ENCODE measurements at regions not wholly inside any gene's neighbourhood (a gene's known extent, or its start where the extent isn't known, plus 50 kb on each side); places are given as distances from the start of the nearest gene placed in this dataset.

DNA sequence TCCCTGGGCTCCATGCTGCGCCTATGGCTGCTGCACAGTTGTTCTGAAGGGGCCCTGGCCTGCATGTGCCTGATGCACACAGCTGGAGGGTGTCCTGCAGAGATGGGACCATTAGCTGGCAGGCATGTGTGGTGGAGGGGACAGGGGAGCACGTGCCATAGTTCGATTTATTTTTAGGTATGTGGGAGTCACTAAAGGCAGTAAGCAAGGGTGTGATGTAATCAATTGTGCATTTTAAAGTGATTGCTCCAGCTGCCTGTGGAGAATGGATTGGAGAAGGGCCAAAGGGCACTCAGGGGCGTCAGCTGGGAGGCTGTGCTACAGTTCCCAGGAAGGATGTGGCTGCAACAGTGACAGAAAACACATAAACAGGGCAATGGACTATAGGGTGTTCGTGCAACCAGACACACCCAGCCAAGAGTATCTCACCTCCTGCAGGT lies 205.1 kb downstream of the ARL4C start:
- DNase-seq = peak; percentile 51 to 76
- H3K27me3 Mint-ChIP-seq (ENCODE audit: low read depth in 2 of 2) = no peaks in the 10 kb centered on the region
- Histone ChIP-seq H3K36me3 (ENCODE audit: control insufficient read depth, insufficient read depth, low read length) (no peaks in the 10 kb centered on the region), H3K4me1 (ENCODE audit: control insufficient read depth, insufficient read depth, low read length) (peaks cover 82% of the 10 kb centered on the region), H3K4me3 (ENCODE audit: low read length) (no peak overlapping the region), H3K27ac (ENCODE audit: low read length) (peak overlapping the region; percentile 99), H3K9me3 (ENCODE audit: control insufficient read depth, insufficient read depth, low read length) (no peaks in the 10 kb centered on the region), H3K27me3 (ENCODE audit: control insufficient read depth, insufficient read depth, low read length) (no peaks in the 10 kb centered on the region)
- no peaks in the 10 kb centered on the region for H3K9me3 Mint-ChIP-seq
- intact Hi-C loops (cut with micrococcal nuclease) = loop anchor here (1.0 to 5.0 kb wide), 9 partner anchors 17 to 259 kb away; no protein-coding TSS in a partner anchor
- peak overlapping the region; percentile 74 for H3K4me3 Mint-ChIP-seq
- TF ChIP-seq, protein P1, sequence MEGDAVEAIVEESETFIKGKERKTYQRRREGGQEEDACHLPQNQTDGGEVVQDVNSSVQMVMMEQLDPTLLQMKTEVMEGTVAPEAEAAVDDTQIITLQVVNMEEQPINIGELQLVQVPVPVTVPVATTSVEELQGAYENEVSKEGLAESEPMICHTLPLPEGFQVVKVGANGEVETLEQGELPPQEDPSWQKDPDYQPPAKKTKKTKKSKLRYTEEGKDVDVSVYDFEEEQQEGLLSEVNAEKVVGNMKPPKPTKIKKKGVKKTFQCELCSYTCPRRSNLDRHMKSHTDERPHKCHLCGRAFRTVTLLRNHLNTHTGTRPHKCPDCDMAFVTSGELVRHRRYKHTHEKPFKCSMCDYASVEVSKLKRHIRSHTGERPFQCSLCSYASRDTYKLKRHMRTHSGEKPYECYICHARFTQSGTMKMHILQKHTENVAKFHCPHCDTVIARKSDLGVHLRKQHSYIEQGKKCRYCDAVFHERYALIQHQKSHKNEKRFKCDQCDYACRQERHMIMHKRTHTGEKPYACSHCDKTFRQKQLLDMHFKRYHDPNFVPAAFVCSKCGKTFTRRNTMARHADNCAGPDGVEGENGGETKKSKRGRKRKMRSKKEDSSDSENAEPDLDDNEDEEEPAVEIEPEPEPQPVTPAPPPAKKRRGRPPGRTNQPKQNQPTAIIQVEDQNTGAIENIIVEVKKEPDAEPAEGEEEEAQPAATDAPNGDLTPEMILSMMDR (IDR thresholded peaks at IDR 0.05) = no peak
- peak overlapping the region; percentile 97 to 98 for H3K27ac Mint-ChIP-seq
- H3K4me1 Mint-ChIP-seq = peaks cover 80 to 89% of the 10 kb centered on the region in 2 donors
- no peaks in the 10 kb centered on the region for H3K36me3 Mint-ChIP-seq
- WGBS (ENCODE audit: insufficient coverage) = 22% methylated on average over 5 of the region's 5 CpGs
- peak; percentile 1 to 16 (median 12) for ATAC-seq

DNA sequence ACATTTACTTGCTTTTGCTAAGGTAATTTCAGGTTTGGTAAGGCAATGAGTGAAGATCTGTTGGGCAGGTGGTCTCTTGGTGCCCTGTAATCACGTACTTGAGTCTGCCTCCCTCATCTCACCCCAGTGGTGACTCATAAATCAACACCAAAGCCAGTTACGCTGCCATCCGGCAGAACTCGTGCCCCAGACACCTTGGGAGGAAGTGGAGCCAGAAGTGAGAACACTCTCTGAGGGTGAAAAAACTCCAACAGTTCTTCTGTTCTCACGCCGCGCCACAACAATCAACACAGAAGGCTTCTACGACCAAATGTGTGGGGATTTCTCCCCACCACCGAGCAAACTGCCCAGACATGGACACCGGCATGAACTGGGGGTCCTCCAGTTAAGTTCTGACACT lies 206.2 kb downstream of the ARL4C start:
- Mint-ChIP-seq H3K27ac (peak overlapping the region; percentile 97 to 98), H3K27me3 (ENCODE audit: low read depth in 2 of 2) (no peaks in the 10 kb centered on the region), H3K36me3 (no peaks in the 10 kb centered on the region), H3K9me3 (no peaks in the 10 kb centered on the region), H3K4me1 (peaks cover 75 to 85% of the 10 kb centered on the region in 2 donors), H3K4me3 (peak overlapping the region; percentile 85)
- DNase-seq = peak; percentile 79 to 96
- TF ChIP-seq, protein P1 (IDR thresholded peaks at IDR 0.05) = no peak
- peak; percentile 62 to 89 (median 84) for ATAC-seq
- WGBS (ENCODE audit: insufficient coverage) = 2% methylated on average over 9 of the region's 10 CpGs
- Histone ChIP-seq H3K27ac (ENCODE audit: low read length) (peak overlapping the region; percentile 99), H3K36me3 (ENCODE audit: control insufficient read depth, insufficient read depth, low read length) (no peaks in the 10 kb centered on the region), H3K4me3 (ENCODE audit: low read length) (no peak overlapping the region), H3K9me3 (ENCODE audit: control insufficient read depth, insufficient read depth, low read length) (no peaks in the 10 kb centered on the region), H3K27me3 (ENCODE audit: control insufficient read depth, insufficient read depth, low read length) (no peaks in the 10 kb centered on the region), H3K4me1 (ENCODE audit: control insufficient read depth, insufficient read depth, low read length) (peaks cover 72% of the 10 kb centered on the region)
- intact Hi-C loops (cut with micrococcal nuclease) = loop anchor here (1.0 to 5.0 kb wide), 7 partner anchors 12 to 300 kb away; no protein-coding TSS in a partner anchor

DNA sequence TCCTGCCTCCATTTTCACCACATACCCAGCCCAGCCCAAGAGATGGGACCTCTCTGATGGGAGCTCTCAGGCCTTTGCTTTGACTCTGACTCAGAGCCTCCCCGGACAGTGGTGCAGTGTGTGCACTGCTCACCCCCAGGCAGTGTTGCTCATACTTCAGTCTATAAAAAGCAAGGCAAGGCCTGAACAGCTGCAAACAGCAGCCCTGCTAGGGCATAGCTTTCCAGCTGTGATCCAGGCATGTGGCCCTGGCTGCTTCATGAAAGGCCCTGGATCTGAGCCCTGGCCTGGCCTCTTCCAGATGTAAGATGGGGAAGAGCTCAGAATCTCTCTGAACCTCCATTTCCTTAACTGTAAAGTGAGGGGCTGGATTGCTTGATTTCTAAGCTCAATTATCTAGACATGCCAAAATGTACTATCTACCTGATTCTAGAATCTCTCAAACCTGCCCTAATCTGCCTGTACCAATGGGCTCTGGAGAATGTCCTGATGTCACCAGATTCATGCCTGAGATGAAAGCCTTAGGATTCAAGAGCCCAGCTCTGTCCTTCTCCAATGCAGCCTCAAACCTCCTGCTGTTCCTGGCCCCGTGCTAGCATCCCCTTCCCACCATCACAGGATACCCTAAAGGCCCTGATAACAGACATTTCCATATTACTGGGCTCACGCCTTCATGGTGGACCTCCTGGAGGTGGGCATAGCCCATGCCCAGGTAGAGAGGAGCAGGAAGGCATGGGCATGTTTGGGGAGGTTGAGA lies 206.9 kb downstream of the ARL4C start:
- H3K27ac Mint-ChIP-seq = peak overlapping the region; percentile 97 to 98
- Histone ChIP-seq H3K4me3 (ENCODE audit: low read length) (no peak overlapping the region), H3K27ac (ENCODE audit: low read length) (peak overlapping the region; percentile 99), H3K36me3 (ENCODE audit: control insufficient read depth, insufficient read depth, low read length) (no peaks in the 10 kb centered on the region), H3K9me3 (ENCODE audit: control insufficient read depth, insufficient read depth, low read length) (no peaks in the 10 kb centered on the region), H3K27me3 (ENCODE audit: control insufficient read depth, insufficient read depth, low read length) (no peaks in the 10 kb centered on the region), H3K4me1 (ENCODE audit: control insufficient read depth, insufficient read depth, low read length) (peaks cover 69% of the 10 kb centered on the region)
- no peaks in the 10 kb centered on the region for H3K36me3 Mint-ChIP-seq
- 66% methylated on average over 3 of the region's 3 CpGs for WGBS (ENCODE audit: insufficient coverage)
- TF ChIP-seq, protein P1 (IDR thresholded peaks at IDR 0.05) = no peak
- peaks cover 68 to 78% of the 10 kb centered on the region in 2 donors for H3K4me1 Mint-ChIP-seq
- DNase-seq (peak; percentile 43 to 56), ATAC-seq (peak in 1 of 3 donors; percentile 14)
- intact Hi-C loops (cut with micrococcal nuclease) = loop anchor here (1.0 to 5.0 kb wide), 8 partner anchors 12 to 313 kb away; no protein-coding TSS in a partner anchor
- peak overlapping the region; percentile 85 for H3K4me3 Mint-ChIP-seq
- no peaks in the 10 kb centered on the region for H3K27me3 Mint-ChIP-seq (ENCODE audit: low read depth in 2 of 2)
- H3K9me3 Mint-ChIP-seq = no peaks in the 10 kb centered on the region

Data from natural killer cell (primary cell).